ENCODE measurements at regions not wholly inside any gene's neighbourhood (a gene's known extent, or its start where the extent isn't known, plus 50 kb on each side); places are given as distances from the start of the nearest gene placed in this dataset.

- TF ChIP-seq POLR2A (IDR thresholded peaks at IDR 0.05) (no peak), CTCF (IDR thresholded peaks at IDR 0.05) (no peak)
- H3K4me3 ChIP-seq: no peak overlapping the region
- H3K9me3 ChIP-seq: no peaks in the 10 kb centered on the region
- intact Hi-C loops (cut with DNase I; ENCODE audit: low total_unique reads): no loop called here
- no peaks in the 10 kb centered on the region for H3K36me3 ChIP-seq
- H3K27ac ChIP-seq: no peak overlapping the region
- no peaks in the 10 kb centered on the region for H3K4me1 ChIP-seq
- no peaks in the 10 kb centered on the region for H3K27me3 ChIP-seq
- DNase-seq: no peak
Observed at GRCh38 chr12:87349681-87350080, 679.5 kb downstream of the C12orf50 start.

- Histone ChIP-seq H3K36me3 (no peaks in the 10 kb centered on the region), H3K27ac (no peak overlapping the region), H3K9me3 (no peaks in the 10 kb centered on the region), H3K4me1 (no peaks in the 10 kb centered on the region), H3K4me3 (no peak overlapping the region), H3K27me3 (no peaks in the 10 kb centered on the region)
- intact Hi-C loops (cut with DNase I; ENCODE audit: low total_unique reads): no loop called here
- TF ChIP-seq POLR2A (IDR thresholded peaks at IDR 0.05): no peak
- TF ChIP-seq CTCF (IDR thresholded peaks at IDR 0.05): no peak
- no peak for DNase-seq
Observed at GRCh38 chr12:87348071-87348470, 681.1 kb downstream of the C12orf50 start.

- intact Hi-C loops (cut with DNase I; ENCODE audit: low total_unique reads): no loop called here
- Histone ChIP-seq H3K36me3 (no peaks in the 10 kb centered on the region), H3K4me1 (no peaks in the 10 kb centered on the region), H3K9me3 (no peaks in the 10 kb centered on the region), H3K27me3 (no peaks in the 10 kb centered on the region), H3K4me3 (no peak overlapping the region), H3K27ac (no peak overlapping the region)
- no peak for DNase-seq
- TF ChIP-seq POLR2A (IDR thresholded peaks at IDR 0.05) (no peak), CTCF (IDR thresholded peaks at IDR 0.05) (no peak)
Observed at GRCh38 chr12:87344699-87345098, 684.5 kb downstream of the C12orf50 start.

GRCh38 chr12:87338681-87339080 is 690.5 kb downstream of the C12orf50 start:
- no peak for DNase-seq
- Histone ChIP-seq H3K36me3 (no peaks in the 10 kb centered on the region), H3K27ac (no peak overlapping the region), H3K9me3 (no peaks in the 10 kb centered on the region), H3K4me1 (no peaks in the 10 kb centered on the region), H3K4me3 (no peak overlapping the region), H3K27me3 (no peaks in the 10 kb centered on the region)
- TF ChIP-seq POLR2A (IDR thresholded peaks at IDR 0.05) (no peak), CTCF (IDR thresholded peaks at IDR 0.05) (no peak)
- intact Hi-C loops (cut with DNase I; ENCODE audit: low total_unique reads): no loop called here

GRCh38 chr12:87336814-87337336 is 692.3 kb downstream of the C12orf50 start:
- intact Hi-C loops (cut with DNase I; ENCODE audit: low total_unique reads): no loop called here
- TF ChIP-seq CTCF (IDR thresholded peaks at IDR 0.05) (no peak), POLR2A (IDR thresholded peaks at IDR 0.05) (no peak)
- Histone ChIP-seq H3K9me3 (no peaks in the 10 kb centered on the region), H3K4me3 (no peak overlapping the region), H3K4me1 (no peaks in the 10 kb centered on the region), H3K27me3 (no peaks in the 10 kb centered on the region), H3K27ac (no peak overlapping the region), H3K36me3 (no peaks in the 10 kb centered on the region)
- no peak for DNase-seq
